IPS-15b (cell line): ENCODE measurements at regions not wholly inside any gene's neighbourhood (a gene's known extent, or its start where the extent isn't known, plus 50 kb on each side); places are given as distances from the start of the nearest gene placed in this dataset.

Source experiments
- H3K27me3 ChIP-seq: one replicate; pipeline ENCODE4 v1.6.1; 2013; ENCODE audit warnings: low read length; ENCODE audit not compliant: control insufficient read depth, insufficient read depth
- H3K36me3 ChIP-seq: one replicate; pipeline ENCODE4 v1.6.1; 2013; ENCODE audit warnings: low read length; ENCODE audit not compliant: control insufficient read depth, insufficient read depth
- H3K4me1 ChIP-seq: one replicate; pipeline ENCODE4 v1.6.1; 2013; ENCODE audit warnings: mild to moderate bottlenecking, low read length; ENCODE audit not compliant: control insufficient read depth, insufficient read depth
- H3K4me3 ChIP-seq: one replicate; pipeline ENCODE4 v1.5.1; 2013; ENCODE audit warnings: low read depth, low read length
- H3K9ac ChIP-seq: one replicate; pipeline ENCODE4 v1.6.1; 2013; ENCODE audit warnings: low read depth, mild to moderate bottlenecking, low read length
- H3K9me3 ChIP-seq: one replicate; pipeline ENCODE4 v1.6.1; 2013; ENCODE audit warnings: mild to moderate bottlenecking, low read length; ENCODE audit not compliant: control insufficient read depth, insufficient read depth

- no peak overlapping the region for H3K9ac ChIP-seq
- no peaks in the 10 kb centered on the region for H3K4me1 ChIP-seq
- no peaks in the 10 kb centered on the region for H3K9me3 ChIP-seq
- no peak overlapping the region for H3K4me3 ChIP-seq
- no peaks in the 10 kb centered on the region for H3K27me3 ChIP-seq
- no peaks in the 10 kb centered on the region for H3K36me3 ChIP-seq
These were observed 274.5 kb upstream of the LRIG3 start for GRCh38 chr12:59194794-59195193.

GRCh38 chr12:59193476-59194050 is 273.3 kb upstream of the LRIG3 start:
- Histone ChIP-seq H3K9ac (no peak overlapping the region), H3K9me3 (no peaks in the 10 kb centered on the region), H3K27me3 (no peaks in the 10 kb centered on the region), H3K4me3 (no peak overlapping the region), H3K4me1 (no peaks in the 10 kb centered on the region), H3K36me3 (no peaks in the 10 kb centered on the region)

GRCh38 chr12:59191372-59191771 is 271.1 kb upstream of the LRIG3 start:
- Histone ChIP-seq H3K9me3 (no peaks in the 10 kb centered on the region), H3K4me1 (no peaks in the 10 kb centered on the region)

GRCh38 chr12:59186451-59186850 is 266.1 kb upstream of the LRIG3 start:
- Histone ChIP-seq H3K4me1 (no peaks in the 10 kb centered on the region), H3K4me3 (no peak overlapping the region)

More at GRCh38 chr12:59191372-59191771, 271.1 kb upstream of the LRIG3 start:
- Histone ChIP-seq H3K4me3 (no peak overlapping the region), H3K27me3 (no peaks in the 10 kb centered on the region), H3K9ac (no peak overlapping the region), H3K36me3 (no peaks in the 10 kb centered on the region)

GRCh38 chr12:59185295-59185694 is 265.0 kb upstream of the LRIG3 start:
- H3K9me3 ChIP-seq, result no peaks in the 10 kb centered on the region
- H3K4me1 ChIP-seq, result no peaks in the 10 kb centered on the region
- no peak overlapping the region for H3K9ac ChIP-seq
- H3K36me3 ChIP-seq, result no peaks in the 10 kb centered on the region
- no peaks in the 10 kb centered on the region for H3K27me3 ChIP-seq
- H3K4me3 ChIP-seq, result no peak overlapping the region

More at GRCh38 chr12:59186451-59186850, 266.1 kb upstream of the LRIG3 start:
- Histone ChIP-seq H3K9me3 (no peaks in the 10 kb centered on the region), H3K27me3 (no peaks in the 10 kb centered on the region), H3K9ac (no peak overlapping the region), H3K36me3 (no peaks in the 10 kb centered on the region)

- Histone ChIP-seq H3K4me1 (no peaks in the 10 kb centered on the region), H3K9ac (no peak overlapping the region), H3K9me3 (no peaks in the 10 kb centered on the region), H3K27me3 (no peaks in the 10 kb centered on the region), H3K36me3 (no peaks in the 10 kb centered on the region), H3K4me3 (no peak overlapping the region)
These were observed 262.6 kb upstream of the LRIG3 start for GRCh38 chr12:59182658-59183455.

GRCh38 chr12:59182191-59182590 is 261.9 kb upstream of the LRIG3 start:
- H3K4me3 ChIP-seq, result no peak overlapping the region
- H3K9me3 ChIP-seq, result no peaks in the 10 kb centered on the region
- H3K36me3 ChIP-seq, result no peaks in the 10 kb centered on the region
- no peaks in the 10 kb centered on the region for H3K27me3 ChIP-seq
- H3K4me1 ChIP-seq, result no peaks in the 10 kb centered on the region
- no peak overlapping the region for H3K9ac ChIP-seq

GRCh38 chr12:59181196-59181777 is 261.0 kb upstream of the LRIG3 start:
- H3K4me3 ChIP-seq, result no peak overlapping the region
- H3K4me1 ChIP-seq, result no peaks in the 10 kb centered on the region
- H3K9me3 ChIP-seq, result no peaks in the 10 kb centered on the region
- H3K27me3 ChIP-seq, result no peaks in the 10 kb centered on the region
- no peaks in the 10 kb centered on the region for H3K36me3 ChIP-seq
- H3K9ac ChIP-seq, result no peak overlapping the region

GRCh38 chr12:59179231-59179630 is 258.9 kb upstream of the LRIG3 start:
- Histone ChIP-seq H3K9ac (no peak overlapping the region), H3K4me1 (no peaks in the 10 kb centered on the region), H3K36me3 (no peaks in the 10 kb centered on the region), H3K4me3 (no peak overlapping the region), H3K27me3 (no peaks in the 10 kb centered on the region), H3K9me3 (no peaks in the 10 kb centered on the region)

- Histone ChIP-seq H3K36me3 (no peaks in the 10 kb centered on the region), H3K27me3 (no peaks in the 10 kb centered on the region), H3K9me3 (no peaks in the 10 kb centered on the region), H3K4me1 (no peaks in the 10 kb centered on the region), H3K9ac (no peak overlapping the region), H3K4me3 (no peak overlapping the region)
These were observed 253.4 kb upstream of the LRIG3 start for GRCh38 chr12:59173695-59174094.

- Histone ChIP-seq H3K36me3 (no peaks in the 10 kb centered on the region), H3K27me3 (no peaks in the 10 kb centered on the region), H3K9me3 (no peaks in the 10 kb centered on the region), H3K4me3 (no peak overlapping the region), H3K4me1 (no peaks in the 10 kb centered on the region), H3K9ac (no peak overlapping the region)
These were observed 248.3 kb upstream of the LRIG3 start for GRCh38 chr12:59168647-59169046.

- no peaks in the 10 kb centered on the region for H3K27me3 ChIP-seq
These were observed 246.2 kb upstream of the LRIG3 start for GRCh38 chr12:59166457-59166856.

More at GRCh38 chr12:59166457-59166856, 246.2 kb upstream of the LRIG3 start:
- Histone ChIP-seq H3K9me3 (no peaks in the 10 kb centered on the region), H3K4me3 (no peak overlapping the region), H3K36me3 (no peaks in the 10 kb centered on the region), H3K4me1 (no peaks in the 10 kb centered on the region), H3K9ac (no peak overlapping the region)
